ENCODE measurements at regions not wholly inside any gene's neighbourhood (a gene's known extent, or its start where the extent isn't known, plus 50 kb on each side); places are given as distances from the start of the nearest gene placed in this dataset.

DNA sequence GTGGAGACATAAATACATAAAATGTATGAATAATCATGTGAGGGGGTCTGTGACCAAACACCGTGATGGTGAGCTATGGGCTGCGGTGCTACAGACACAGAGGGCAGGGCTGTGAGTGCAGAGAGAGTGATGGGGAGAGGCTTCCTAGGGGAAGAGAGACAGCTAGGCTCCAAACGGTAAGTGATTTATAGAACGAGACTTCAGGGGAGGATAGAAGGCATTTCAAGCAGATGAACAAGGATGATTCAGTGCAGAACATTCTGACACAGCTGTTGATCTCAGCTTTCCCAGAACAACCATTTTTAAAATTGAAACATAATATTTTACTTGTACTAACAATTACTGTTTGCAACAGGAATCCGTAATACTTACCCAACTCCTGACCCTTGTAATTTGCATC, 100.7 kb downstream of the GAS1 start:
- TF ChIP-seq, protein P1, sequence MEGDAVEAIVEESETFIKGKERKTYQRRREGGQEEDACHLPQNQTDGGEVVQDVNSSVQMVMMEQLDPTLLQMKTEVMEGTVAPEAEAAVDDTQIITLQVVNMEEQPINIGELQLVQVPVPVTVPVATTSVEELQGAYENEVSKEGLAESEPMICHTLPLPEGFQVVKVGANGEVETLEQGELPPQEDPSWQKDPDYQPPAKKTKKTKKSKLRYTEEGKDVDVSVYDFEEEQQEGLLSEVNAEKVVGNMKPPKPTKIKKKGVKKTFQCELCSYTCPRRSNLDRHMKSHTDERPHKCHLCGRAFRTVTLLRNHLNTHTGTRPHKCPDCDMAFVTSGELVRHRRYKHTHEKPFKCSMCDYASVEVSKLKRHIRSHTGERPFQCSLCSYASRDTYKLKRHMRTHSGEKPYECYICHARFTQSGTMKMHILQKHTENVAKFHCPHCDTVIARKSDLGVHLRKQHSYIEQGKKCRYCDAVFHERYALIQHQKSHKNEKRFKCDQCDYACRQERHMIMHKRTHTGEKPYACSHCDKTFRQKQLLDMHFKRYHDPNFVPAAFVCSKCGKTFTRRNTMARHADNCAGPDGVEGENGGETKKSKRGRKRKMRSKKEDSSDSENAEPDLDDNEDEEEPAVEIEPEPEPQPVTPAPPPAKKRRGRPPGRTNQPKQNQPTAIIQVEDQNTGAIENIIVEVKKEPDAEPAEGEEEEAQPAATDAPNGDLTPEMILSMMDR (IDR thresholded peaks at IDR 0.05; ENCODE audit: low read length), result no peak
- TF ChIP-seq EZH2 (IDR thresholded peaks at IDR 0.05; ENCODE audit: borderline replicate concordance, low read length), result no peak

Data from OCI-LY1 (cell line).